ENCODE measurements at regions not wholly inside any gene's neighbourhood (a gene's known extent, or its start where the extent isn't known, plus 50 kb on each side); places are given as distances from the start of the nearest gene placed in this dataset.

DNA sequence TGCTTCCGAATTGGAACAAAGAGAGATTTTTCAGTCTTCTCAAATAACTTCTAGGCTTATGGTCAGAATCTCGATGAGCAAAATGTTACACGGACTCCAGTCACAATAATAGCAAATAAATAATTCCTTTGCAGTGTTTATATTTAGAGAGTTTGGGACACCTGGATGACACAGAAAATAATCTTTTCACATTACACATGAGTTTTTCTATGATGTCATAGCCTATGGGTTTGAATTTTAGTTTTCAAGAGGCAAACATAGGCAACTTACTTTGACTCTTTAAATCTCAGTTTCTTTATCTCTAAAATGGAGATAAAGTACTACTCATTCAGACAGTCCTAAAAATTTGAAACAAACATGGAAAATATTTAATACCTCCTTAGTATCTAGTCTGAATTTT is 372.0 kb downstream of the HAPSTR1 start:
- TF ChIP-seq GATA2 (IDR thresholded peaks at IDR 0.05; ENCODE audit: low read depth, low read length): no peak
- no peak for TF ChIP-seq GATA3 (IDR thresholded peaks at IDR 0.05; ENCODE audit: low read depth, low read length)

Measured in SH-SY5Y (cell line).